HepG2 (cell line): ENCODE measurements at regions not wholly inside any gene's neighbourhood (a gene's known extent, or its start where the extent isn't known, plus 50 kb on each side); places are given as distances from the start of the nearest gene placed in this dataset.

Experiments
- ATAC-seq: fragments of 200-7000 bp; cut with Tn5 transposase; 3 replicates; pipeline ENCODE4 v1.9.1; 2020; ENCODE audit warnings: mild to moderate bottlenecking, moderate library complexity
- BruUV-seq: library from RNA; stranded (reverse); fragments of 400-500 nt; replicated peaks from 2 replicates; lab custom pipeline; 2021; lab: Mats Ljungman, UMichigan
- CTCF ChIA-PET: fragments of 300-600 bp; formaldehyde crosslinking; extraction: SDS; loops from one replicate; lab custom pipeline; 2021; ENCODE audit warnings: low total read pairs, inconsistent platforms, low intra/inter-chr PET ratio; lab: Yijun Ruan, JAX
- POLR2A ChIA-PET: fragments of 350-600 bp; sonication (Branson Sonifier 250); formaldehyde crosslinking; loops from one replicate; lab custom pipeline; 2020; ENCODE audit warnings: antibody characterized with exemption, inconsistent platforms; lab: Yijun Ruan, JAX
- DNase-seq: peaks from one replicate; pipeline ENCODE4 v3.0.0-alpha.2; 2015; ENCODE audit warnings: low spot score
- FAIRE-seq: peaks from 3 replicates; lab custom pipeline; 2011; peaks lifted over from hg19 to GRCh38; lab: Jason Lieb, UNC
- H2AFZ ChIP-seq: one replicate; pipeline ENCODE4 v1.6.1; 2011; ENCODE audit warnings: low read length, inconsistent platforms
- H3K27ac ChIP-seq: fragments of 300-600 bp; 3 replicates; pipeline ENCODE4 v1.8.0; 2011; ENCODE audit warnings: mixed run types, mild to moderate bottlenecking, mixed read lengths, low read length, inconsistent platforms; ENCODE audit not compliant: insufficient read depth; ENCODE audit errors: extremely low read length
- H3K27me3 ChIP-seq, 2 experiments: fragments of 200-600 bp in 1 of 2; 2 replicates in 1 of 2; 3 replicates in 1 of 2; pipeline versions ENCODE4 v1.6.0 to v1.8.0; 2011; ENCODE audit warnings: low read length in 2 of 2, mild to moderate bottlenecking in 2 of 2, moderate library complexity in 2 of 2, inconsistent platforms in 1 of 2; ENCODE audit not compliant: insufficient read depth in 2 of 2, control insufficient read depth in 1 of 2
- H3K36me3 ChIP-seq, 2 experiments: fragments of 200-600 bp in 1 of 2; replicated peaks in 1 of 2; 2 replicates in 1 of 2; 3 replicates in 1 of 2; pipeline versions ENCODE4 v1.5.1 to v1.8.0; 2011; ENCODE audit warnings: low read length in 2 of 2, inconsistent platforms in 1 of 2; ENCODE audit not compliant: insufficient read depth in 2 of 2, control insufficient read depth in 1 of 2
- H3K4me1 ChIP-seq: 2 replicates; pipeline ENCODE4 v1.5.1; 2012; ENCODE audit warnings: low read length, inconsistent platforms; ENCODE audit not compliant: insufficient read depth
- H3K4me2 ChIP-seq: 2 replicates; pipeline ENCODE4 v1.6.0; 2011; ENCODE audit warnings: low read depth, low read length, inconsistent platforms
- H3K4me3 ChIP-seq, 3 experiments: fragments of 200-600 bp in 1 of 3; sonication (generic), shearing (Covaris generic) in 1 of 3; replicated peaks in 1 of 3; 2 replicates each; pipeline ENCODE4 v1.5.1; 2011 to 2016; ENCODE audit warnings: low read length in 3 of 3, inconsistent platforms in 2 of 3, low read depth in 2 of 3, mild to moderate bottlenecking in 2 of 3, control low read depth in 1 of 3, mixed read lengths in 1 of 3; ENCODE audit not compliant: insufficient read depth in 1 of 3
- H3K79me2 ChIP-seq: one replicate; pipeline ENCODE4 v1.6.1; 2011; ENCODE audit warnings: low read length, inconsistent platforms; ENCODE audit not compliant: insufficient read depth
- H3K9ac ChIP-seq: 2 replicates; pipeline ENCODE4 v1.6.0; 2011; ENCODE audit warnings: mild to moderate bottlenecking, low read depth, low read length, inconsistent platforms; ENCODE audit not compliant: insufficient read depth
- H3K9me3 ChIP-seq: 2 replicates; pipeline ENCODE4 v1.5.1; 2012; ENCODE audit warnings: mild to moderate bottlenecking, low read length
- H4K20me1 ChIP-seq: 2 replicates; pipeline ENCODE4 v1.6.0; 2011; ENCODE audit warnings: inconsistent platforms, mild to moderate bottlenecking, low read length, moderate library complexity; ENCODE audit not compliant: insufficient read depth
- AKAP8 ChIP-seq: sonication (generic); formaldehyde crosslinking; IDR thresholded peaks from 2 replicates; pipeline ENCODE4 v1.5.1; 2020; ENCODE audit warnings: mild to moderate bottlenecking, missing genetic modification reagents
- IKZF4 ChIP-seq: sonication (generic); formaldehyde crosslinking; IDR thresholded peaks from 2 replicates; pipeline ENCODE4 v1.5.1; 2020; ENCODE audit warnings: borderline replicate concordance, mild to moderate bottlenecking, low read depth, missing genetic modification reagents; ENCODE audit errors: not compliant biosample characterization
- PCBP1 ChIP-seq: fragments of 200-400 bp; formaldehyde crosslinking; IDR thresholded peaks from 2 replicates; pipeline ENCODE4 v1.6.1; 2017; ENCODE audit warnings: mild to moderate bottlenecking, low read depth, low read length, borderline replicate concordance
- ZBTB20 ChIP-seq: sonication (generic); formaldehyde crosslinking; IDR thresholded peaks from 2 replicates; pipeline ENCODE4 v1.8.1; 2023; ENCODE audit warnings: missing genetic modification reagents, low read depth, mild to moderate bottlenecking, borderline replicate concordance
- ZBTB3 ChIP-seq: sonication (generic); formaldehyde crosslinking; IDR thresholded peaks from 2 replicates; pipeline ENCODE4 v1.4.0; 2020; ENCODE audit warnings: low read depth, mild to moderate bottlenecking, moderate library complexity, missing genetic modification reagents, borderline replicate concordance
- ZFP41 ChIP-seq: sonication (generic); formaldehyde crosslinking; IDR thresholded peaks from 2 replicates; pipeline ENCODE4 v1.4.0; 2020; ENCODE audit warnings: mild to moderate bottlenecking, missing genetic modification reagents, borderline replicate concordance
- ZNF318 ChIP-seq: sonication (generic); formaldehyde crosslinking; IDR thresholded peaks from 2 replicates; pipeline ENCODE4 v1.4.0; 2020; ENCODE audit warnings: mild to moderate bottlenecking, missing genetic modification reagents
- ZNF740 ChIP-seq: sonication (generic); formaldehyde crosslinking; IDR thresholded peaks from 2 replicates; pipeline ENCODE4 v1.4.0; 2020; ENCODE audit warnings: missing genetic modification reagents
- ZNF841 ChIP-seq: sonication (generic); formaldehyde crosslinking; IDR thresholded peaks from 2 replicates; pipeline ENCODE4 v1.8.1; 2023; ENCODE audit warnings: missing genetic modification reagents, borderline replicate concordance
- WGBS: methylation state at CpG from one replicate; pipeline ENCODE4 v1.1.6; 2017; ENCODE audit warnings: low lambda C conversion rate; 5-methylcytosine and 5-hydroxymethylcytosine counted together
- in situ Hi-C: cut with HindIII; loops from 2 replicates; pipeline ENCODE4 v1.10.0; 2017; ENCODE audit warnings: low pct_unique_long_range_greater_than_20kb; ENCODE audit not compliant: extremely low pct_ligation_motif_present
- intact Hi-C: fragments of 100-400 bp; cut with micrococcal nuclease; formaldehyde crosslinking; loops from one replicate; pipeline ENCODE4 v1.10.0; 2022; ENCODE audit not compliant: unreplicated experiment

GRCh38 chr4:138078253-138078652 is 163.9 kb downstream of the SLC7A11 start:
- no peak overlapping the region for H3K27ac ChIP-seq
- H3K9ac ChIP-seq, result no peak overlapping the region
- ATAC-seq, result no peak
- H3K27me3 ChIP-seq, result no peaks in the 10 kb centered on the region
- CTCF ChIA-PET, result no interaction called here
- in situ Hi-C loops, result no loop called here
- H3K36me3 ChIP-seq, result no peaks in the 10 kb centered on the region
- POLR2A ChIA-PET, result no interaction called here
- no peak overlapping the region for H3K4me2 ChIP-seq
- H3K9me3 ChIP-seq, result no peaks in the 10 kb centered on the region
- H3K4me1 ChIP-seq, result no peaks in the 10 kb centered on the region
- H3K4me3 ChIP-seq, result no peak overlapping the region
- intact Hi-C loops, result no loop called here
- FAIRE-seq, result no peak
- no peak for DNase-seq
- H3K79me2 ChIP-seq, result no peaks in the 10 kb centered on the region
- no peak overlapping the region for H2AFZ ChIP-seq
- no peaks in the 10 kb centered on the region for H4K20me1 ChIP-seq
- WGBS, result 15% methylated on average over 2 of the region's 2 CpGs
- no TSS peak for BruUV-seq
- TF ChIP-seq ZBTB3 (CRISPR knock-in tag), result no peak
- TF ChIP-seq ZNF841 (CRISPR knock-in tag), result no peak
- TF ChIP-seq IKZF4 (CRISPR knock-in tag), result no peak
- no peak for TF ChIP-seq PCBP1
- no peak for TF ChIP-seq ZBTB20 (CRISPR knock-in tag)
- TF ChIP-seq ZNF740, result no peak
- no peak for TF ChIP-seq ZFP41 (CRISPR knock-in tag)
- no peak for TF ChIP-seq AKAP8 (CRISPR knock-in tag)
- no peak for TF ChIP-seq ZNF318 (CRISPR knock-in tag)
